IMR-90 (cell line): ENCODE measurements at regions not wholly inside any gene's neighbourhood (a gene's known extent, or its start where the extent isn't known, plus 50 kb on each side); places are given as distances from the start of the nearest gene placed in this dataset.

Experiments
- ATAC-seq: fragments of 200-7000 bp; cut with Tn5 transposase; 2 replicates; pipeline ENCODE4 v1.9.1; 2020; ENCODE audit warnings: low read depth, mild to moderate bottlenecking, moderate library complexity
- BruUV-seq: library from RNA; stranded (reverse); fragments of 400-500 nt; replicated peaks from 2 replicates; lab custom pipeline; 2021; lab: Mats Ljungman, UMichigan
- CTCF ChIA-PET: fragments of 300-600 bp; formaldehyde crosslinking; extraction: SDS; loops from one replicate; lab custom pipeline; 2021; ENCODE audit warnings: antibody characterized with exemption; lab: Yijun Ruan, JAX
- POLR2A ChIA-PET: fragments of 300-600 bp; sonication (Branson Sonifier 250); formaldehyde crosslinking; loops from one replicate; lab custom pipeline; 2022; ENCODE audit warnings: antibody characterized with exemption; ENCODE audit not compliant: unreplicated experiment; lab: Charles Lee
- DNase-seq: peaks from one replicate; pipeline ENCODE4 v3.0.0; 2013
- H2AFZ ChIP-seq: replicated peaks from 2 replicates; pipeline ENCODE3; 2013; ENCODE audit warnings: low read length, mild to moderate bottlenecking; ENCODE audit not compliant: poor library complexity
- H2AK5ac ChIP-seq: 2 replicates; pipeline ENCODE4 v1.6.1; 2013; ENCODE audit warnings: low read depth, low read length, inconsistent platforms
- H2AK9ac ChIP-seq: replicated peaks from 2 replicates; pipeline ENCODE3; 2013; ENCODE audit warnings: mild to moderate bottlenecking, low read depth, low read length, moderate library complexity; ENCODE audit not compliant: poor library complexity
- H2BK120ac ChIP-seq: 2 replicates; pipeline ENCODE4 v1.6.1; 2013; ENCODE audit warnings: low read depth, low read length, inconsistent platforms
- H2BK15ac ChIP-seq: 3 replicates; pipeline ENCODE4 v1.6.1; 2013; ENCODE audit warnings: low read depth, low read length, inconsistent platforms
- H2BK20ac ChIP-seq: 2 replicates; pipeline ENCODE4 v1.6.1; 2013; ENCODE audit warnings: low read depth, mild to moderate bottlenecking, inconsistent platforms, low read length, moderate library complexity
- H2BK5ac ChIP-seq: 2 replicates; pipeline ENCODE4 v1.6.1; 2013; ENCODE audit warnings: mild to moderate bottlenecking, low read depth, low read length, inconsistent platforms; ENCODE audit not compliant: poor library complexity, severe bottlenecking
- H3K14ac ChIP-seq: replicated peaks from 2 replicates; pipeline ENCODE4 v1.6.1; 2013; ENCODE audit warnings: low read depth, low read length, inconsistent platforms
- H3K18ac ChIP-seq: 2 replicates; pipeline ENCODE4 v1.6.1; 2013; ENCODE audit warnings: low read depth, low read length, control low read depth
- H3K23ac ChIP-seq: 2 replicates; pipeline ENCODE4 v1.6.1; 2013; ENCODE audit warnings: low read depth, low read length, inconsistent platforms
- H3K27ac ChIP-seq: 2 replicates; pipeline ENCODE4 v1.5.1; 2013; ENCODE audit warnings: mild to moderate bottlenecking, control low read depth, low read length; ENCODE audit not compliant: insufficient read depth
- H3K27me3 ChIP-seq: 2 replicates; pipeline ENCODE4 v1.6.1; 2013; ENCODE audit warnings: low read length; ENCODE audit not compliant: control insufficient read depth, insufficient read depth
- H3K36me3 ChIP-seq: 2 replicates; pipeline ENCODE4 v1.6.1; 2013; ENCODE audit warnings: low read length, mixed read lengths; ENCODE audit not compliant: control insufficient read depth, insufficient read depth
- H3K4ac ChIP-seq: 2 replicates; pipeline ENCODE4 v1.6.1; 2013; ENCODE audit warnings: low read depth, low read length, inconsistent platforms
- H3K4me1 ChIP-seq: 2 replicates; pipeline ENCODE4 v1.6.1; 2013; ENCODE audit warnings: low read length, mixed read lengths; ENCODE audit not compliant: control insufficient read depth, insufficient read depth
- H3K4me2 ChIP-seq: 2 replicates; pipeline ENCODE4 v1.6.1; 2013; ENCODE audit warnings: low read depth, mild to moderate bottlenecking, control low read depth, low read length, moderate library complexity
- H3K4me3 ChIP-seq: 2 replicates; pipeline ENCODE4 v1.5.1; 2013; ENCODE audit warnings: low read depth, mild to moderate bottlenecking, control low read depth, low read length, moderate library complexity; ENCODE audit not compliant: insufficient read depth
- H3K56ac ChIP-seq: 2 replicates; pipeline ENCODE4 v1.6.1; 2013; ENCODE audit warnings: low read length, inconsistent platforms; ENCODE audit not compliant: insufficient read depth; ENCODE audit errors: extremely low read depth
- H3K79me1 ChIP-seq, 2 experiments: 2 replicates each; pipeline ENCODE4 v1.6.1; 2013; ENCODE audit warnings: low read length in 2 of 2, inconsistent platforms in 1 of 2, low read depth in 1 of 2
- H3K9ac ChIP-seq: 2 replicates; pipeline ENCODE4 v1.6.1; 2013; ENCODE audit warnings: low read depth, low read length, control low read depth
- H3K9me1 ChIP-seq: 2 replicates; pipeline ENCODE4 v1.6.1; 2013; ENCODE audit warnings: low read length, inconsistent platforms; ENCODE audit not compliant: insufficient read depth
- H3K9me3 ChIP-seq: 2 replicates; pipeline ENCODE4 v1.6.1; 2013; ENCODE audit warnings: low read length; ENCODE audit not compliant: control insufficient read depth, insufficient read depth
- H4K20me1 ChIP-seq: 2 replicates; pipeline ENCODE4 v1.6.1; 2013; ENCODE audit warnings: low read length, inconsistent platforms; ENCODE audit not compliant: insufficient read depth
- H4K5ac ChIP-seq: 2 replicates; pipeline ENCODE4 v1.6.1; 2013; ENCODE audit warnings: mild to moderate bottlenecking, low read depth, low read length, control low read depth
- H4K8ac ChIP-seq, 2 experiments: 2 replicates each; pipeline ENCODE4 v1.6.1; 2013; ENCODE audit warnings: low read depth in 2 of 2, low read length in 2 of 2, control low read depth in 1 of 2, inconsistent platforms in 1 of 2
- H4K91ac ChIP-seq: 2 replicates; pipeline ENCODE4 v1.6.1; 2013; ENCODE audit warnings: low read depth, low read length, inconsistent platforms; ENCODE audit not compliant: insufficient read depth
- CHD1 ChIP-seq: IDR thresholded peaks from 2 replicates; pipeline ENCODE4 v1.6.1; 2012; ENCODE audit warnings: low read depth, low read length, improper control_type of control experiment
- CTCF ChIP-seq: conservative IDR thresholded peaks from 2 replicates; pipeline ENCODE4 v1.5.1; 2012; ENCODE audit warnings: mild to moderate bottlenecking, low read depth, low read length, improper control_type of control experiment
- FOS ChIP-seq: fragments of 150-350 bp; IDR thresholded peaks from 2 replicates; pipeline ENCODE4 v1.6.1; 2016; ENCODE audit warnings: low read depth, low read length
- MAFK ChIP-seq: IDR thresholded peaks from 2 replicates; pipeline ENCODE4 v1.6.1; 2012; ENCODE audit warnings: low read depth, low read length, improper control_type of control experiment
- MAZ ChIP-seq: IDR thresholded peaks from 2 replicates; pipeline ENCODE4 v1.6.1; 2012; ENCODE audit warnings: low read depth, mild to moderate bottlenecking, low read length, improper control_type of control experiment, moderate library complexity, borderline replicate concordance
- NFE2L2 ChIP-seq: fragments of 150-350 bp; IDR thresholded peaks from 2 replicates; pipeline ENCODE4 v1.6.1; 2016; ENCODE audit warnings: low read depth, mild to moderate bottlenecking, low read length
- RAD21 ChIP-seq: IDR thresholded peaks from 2 replicates; pipeline ENCODE4 v1.6.1; 2012; ENCODE audit warnings: low read length, improper control_type of control experiment
- RCOR1 ChIP-seq: IDR thresholded peaks from 2 replicates; pipeline ENCODE4 v1.6.1; 2012; ENCODE audit warnings: mild to moderate bottlenecking, low read length, improper control_type of control experiment; ENCODE audit not compliant: insufficient replicate concordance
- RFX5 ChIP-seq: IDR thresholded peaks from 2 replicates; pipeline ENCODE4 v1.8.0; 2012; ENCODE audit warnings: low read depth, mild to moderate bottlenecking, low read length, moderate library complexity
- SMC3 ChIP-seq: fragments of 150-350 bp; IDR thresholded peaks from 2 replicates; pipeline ENCODE4 v1.6.1; 2016; ENCODE audit warnings: low read depth, mild to moderate bottlenecking, antibody characterized with exemption, low read length, moderate library complexity
- USF2 ChIP-seq: fragments of 150-350 bp; IDR thresholded peaks from 2 replicates; pipeline ENCODE4 v1.6.1; 2017; ENCODE audit warnings: mild to moderate bottlenecking, antibody characterized with exemption, low read length, low read depth
- WGBS, 2 experiments: methylation state at CpG; one replicate each; pipeline versions ENCODE4 v1.1.5 to v1.1.7; 2013; ENCODE audit warnings: missing lambda C conversion rate in 2 of 2; ENCODE audit not compliant: insufficient read length in 1 of 2; ENCODE audit errors: extremely low coverage in 2 of 2; 5-methylcytosine and 5-hydroxymethylcytosine counted together
- dilution Hi-C: fragments of 300-500 bp; cut with HindIII; formaldehyde crosslinking; loops from one replicate; pipeline ENCODE4 v1.14.3; 2018; ENCODE audit warnings: low sequenced_read_pairs; ENCODE audit not compliant: unreplicated experiment
- in situ Hi-C: fragments of 300-500 bp; cut with MboI; formaldehyde crosslinking; loops from 3 replicates; pipeline ENCODE4 v1.14.3; 2019; ENCODE audit warnings: low sequenced_read_pairs, inconsistent platforms, mixed read lengths
- intact Hi-C: fragments of 100-400 bp; cut with micrococcal nuclease; formaldehyde crosslinking; loops from 2 replicates; pipeline ENCODE4 v1.10.0; 2022
- TF ChIP-seq, protein P1 (sequence below): fragments of 150-350 bp; IDR thresholded peaks from 2 replicates; pipeline ENCODE4 v1.6.1; 2016; ENCODE audit warnings: low read depth, mild to moderate bottlenecking, low read length, moderate library complexity, borderline replicate concordance

DNA sequence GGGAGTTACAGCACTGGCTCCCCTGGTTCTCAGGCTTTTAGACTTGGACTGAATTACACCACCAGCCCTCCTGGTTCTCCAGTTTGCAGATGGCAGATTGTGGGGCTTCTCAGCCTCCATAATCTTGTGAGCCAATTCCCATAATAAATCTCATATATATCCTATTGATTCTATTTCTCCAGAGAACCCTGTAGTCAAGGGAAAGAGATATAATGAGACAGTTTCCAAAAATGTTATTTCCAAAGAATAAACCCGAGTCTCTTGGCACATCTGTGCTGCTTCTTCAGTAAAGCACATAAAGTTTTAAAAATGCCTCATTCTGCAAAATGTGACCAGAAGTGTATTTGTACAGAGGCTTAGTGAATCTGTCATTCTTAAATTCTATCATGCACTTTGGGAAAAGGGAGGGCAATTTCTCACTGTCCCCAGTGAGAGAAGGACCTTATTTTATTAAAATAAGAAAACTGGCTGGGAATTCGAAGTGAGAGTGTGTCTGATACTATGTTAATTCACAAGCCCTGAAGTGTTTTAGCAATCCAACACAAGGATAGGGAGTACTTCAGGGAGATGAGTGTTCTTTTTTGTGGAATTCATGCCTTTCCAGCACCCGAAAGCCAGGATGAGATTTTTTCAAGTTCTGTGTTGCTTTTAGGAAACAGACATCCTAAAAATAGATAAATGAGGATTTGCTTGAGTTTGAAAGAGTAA, 282.4 kb upstream of the CHAC2 start:
- Histone ChIP-seq H3K9ac (no peak overlapping the region), H4K8ac (no peak overlapping the region), H4K20me1 (no peaks in the 10 kb centered on the region), H3K9me1 (no peaks in the 10 kb centered on the region), H3K23ac (no peak overlapping the region), H4K5ac (no peak overlapping the region), H2BK120ac (no peak overlapping the region), H2BK15ac (no peak overlapping the region), H3K18ac (no peak overlapping the region), H4K91ac (no peak overlapping the region), H2AK5ac (no peak overlapping the region), H3K36me3 (no peaks in the 10 kb centered on the region), H3K27ac (no peak overlapping the region), H3K4ac (no peak overlapping the region), H3K4me1 (peaks cover 2% of the 10 kb centered on the region; the same call in 1 of the 2 replicates), H3K27me3 (no peaks in the 10 kb centered on the region), H2BK20ac (no peak overlapping the region), H3K4me2 (no peak overlapping the region), H3K9me3 (no peaks in the 10 kb centered on the region), H2AFZ (no peak overlapping the region), H2AK9ac (no peak overlapping the region), H3K79me1 (no peaks in the 10 kb centered on the region), H3K56ac (no peak overlapping the region), H3K14ac (no peak overlapping the region), H3K4me3 (no peak overlapping the region), H2BK5ac (no peak overlapping the region)
- dilution Hi-C loops (no loop called here), intact Hi-C loops (no loop called here), in situ Hi-C loops (no loop called here)
- DNase-seq (no peak), ATAC-seq (no peak)
- CTCF ChIA-PET, result no interaction called here
- no CpG with 5 or more reads among the region's 3 CpGs for WGBS, 2 experiments
- BruUV-seq, result no TSS peak
- POLR2A ChIA-PET, result interaction anchor here (0.6 kb wide), 1 partner anchor 26 kb away, joined by 3 read pairs; no protein-coding TSS in a partner anchor
- TF ChIP-seq MAFK (no peak), CHD1 (no peak), RAD21 (no peak), CTCF (no peak), NFE2L2 (no peak), USF2 (no peak), SMC3 (no peak), RCOR1 (no peak), FOS (no peak), RFX5 (no peak), MAZ (no peak)
- TF ChIP-seq, protein P1, sequence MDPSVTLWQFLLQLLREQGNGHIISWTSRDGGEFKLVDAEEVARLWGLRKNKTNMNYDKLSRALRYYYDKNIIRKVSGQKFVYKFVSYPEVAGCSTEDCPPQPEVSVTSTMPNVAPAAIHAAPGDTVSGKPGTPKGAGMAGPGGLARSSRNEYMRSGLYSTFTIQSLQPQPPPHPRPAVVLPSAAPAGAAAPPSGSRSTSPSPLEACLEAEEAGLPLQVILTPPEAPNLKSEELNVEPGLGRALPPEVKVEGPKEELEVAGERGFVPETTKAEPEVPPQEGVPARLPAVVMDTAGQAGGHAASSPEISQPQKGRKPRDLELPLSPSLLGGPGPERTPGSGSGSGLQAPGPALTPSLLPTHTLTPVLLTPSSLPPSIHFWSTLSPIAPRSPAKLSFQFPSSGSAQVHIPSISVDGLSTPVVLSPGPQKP, result no peak
